Inflammatory macrophage treated with lipopolysaccharide for 1 hour (primary cell): ENCODE measurements at regions not wholly inside any gene's neighbourhood (a gene's known extent, or its start where the extent isn't known, plus 50 kb on each side); places are given as distances from the start of the nearest gene placed in this dataset.

ENCODE experiments used
- DNase-seq, 2 donors: peaks; one replicate each; pipeline ENCODE4 v3.0.0-alpha.2; 2020 to 2022

DNA sequence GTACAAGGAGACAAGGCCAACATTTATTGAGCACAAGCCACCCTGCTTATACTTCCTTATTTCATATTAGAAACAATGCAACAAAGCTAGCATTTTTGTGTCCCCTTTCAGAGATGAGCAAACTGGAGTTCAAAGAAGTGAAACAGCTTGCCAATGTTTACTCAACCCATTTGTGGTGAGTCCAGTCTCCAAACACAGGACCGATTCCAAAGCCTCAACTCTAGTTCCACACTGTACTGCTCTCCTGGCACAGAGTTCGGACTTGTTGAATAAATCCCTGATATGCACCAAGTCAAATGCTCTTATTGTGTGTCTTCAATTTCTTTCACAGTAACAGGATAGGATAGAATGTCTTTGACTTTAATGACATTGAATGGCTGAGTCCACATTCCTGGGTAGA lies 604.8 kb upstream of the BRINP1 start:
- DNase-seq: no peak

DNA sequence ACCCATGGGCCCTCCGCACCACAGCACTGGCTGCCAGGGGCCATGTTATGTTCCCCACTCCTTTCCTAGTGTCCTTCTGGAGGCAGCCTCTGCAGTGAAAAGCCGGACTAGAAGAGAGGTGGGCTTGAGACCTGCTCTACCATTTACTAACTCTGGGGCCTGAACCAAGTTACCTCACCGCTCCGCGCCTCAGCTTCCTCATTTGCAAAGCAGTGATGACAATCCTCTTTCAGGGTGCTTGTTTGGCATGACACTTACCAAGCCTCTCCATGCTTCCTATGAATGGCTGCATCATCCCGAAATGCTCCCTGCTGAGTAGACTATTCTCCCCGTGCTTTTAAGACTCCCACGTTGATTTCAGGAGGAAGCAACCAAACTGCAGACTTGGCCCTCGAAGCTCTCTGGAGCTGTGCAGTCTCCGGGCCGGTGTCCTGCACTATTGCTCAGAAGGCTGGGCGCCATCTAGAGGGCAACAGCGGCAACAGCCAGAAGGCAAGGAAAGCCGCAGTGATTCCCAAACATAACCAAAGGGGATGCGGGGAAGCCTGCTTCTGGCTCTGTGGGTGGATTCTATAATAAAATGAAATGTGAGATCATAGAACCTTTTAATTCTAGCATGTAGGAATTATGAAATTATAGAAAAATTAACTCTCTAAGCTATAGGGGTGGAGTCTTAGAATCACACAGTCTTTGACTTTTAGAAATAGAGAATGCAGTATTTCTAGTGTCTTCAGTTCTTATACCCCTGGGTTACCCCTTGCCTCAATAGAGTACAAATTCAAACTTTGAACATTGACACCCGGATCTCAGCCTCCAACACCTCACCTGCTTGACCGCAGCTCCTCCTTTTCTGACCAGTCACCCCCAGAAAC lies 599.8 kb upstream of the BRINP1 start:
- peak; percentile 49 to 61 for DNase-seq

DNA sequence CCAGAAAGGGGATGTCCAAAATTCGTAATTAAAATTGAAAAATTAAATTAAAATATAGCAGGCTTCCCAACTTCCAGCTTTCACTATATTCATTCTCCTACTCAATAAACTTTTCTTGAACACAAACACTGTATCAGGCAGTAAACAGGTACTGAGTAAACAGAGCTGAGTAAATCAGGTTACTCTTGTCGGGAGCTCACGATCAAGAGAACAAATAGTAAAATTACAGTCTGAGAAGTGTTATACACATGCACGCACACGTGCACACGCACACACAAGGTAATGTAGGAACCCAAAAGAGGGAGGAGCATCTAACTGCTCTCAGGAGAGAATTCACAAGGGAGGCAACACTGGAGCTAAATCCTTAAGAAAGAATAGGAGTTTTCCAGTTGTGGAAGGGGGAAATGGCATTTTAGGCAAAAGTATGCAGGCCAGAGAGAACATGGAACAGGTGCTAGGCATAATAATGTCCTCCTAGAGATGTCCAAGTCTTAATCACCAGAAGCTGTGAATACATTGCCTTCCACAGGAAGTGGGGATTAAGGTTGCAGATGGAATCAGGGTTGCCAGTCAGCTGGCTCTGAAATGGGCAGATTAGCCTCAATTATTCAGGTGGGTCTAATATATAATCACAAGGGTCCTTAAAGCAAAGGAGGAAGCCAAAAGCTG lies 598.8 kb upstream of the BRINP1 start:
- no peak for DNase-seq

DNA sequence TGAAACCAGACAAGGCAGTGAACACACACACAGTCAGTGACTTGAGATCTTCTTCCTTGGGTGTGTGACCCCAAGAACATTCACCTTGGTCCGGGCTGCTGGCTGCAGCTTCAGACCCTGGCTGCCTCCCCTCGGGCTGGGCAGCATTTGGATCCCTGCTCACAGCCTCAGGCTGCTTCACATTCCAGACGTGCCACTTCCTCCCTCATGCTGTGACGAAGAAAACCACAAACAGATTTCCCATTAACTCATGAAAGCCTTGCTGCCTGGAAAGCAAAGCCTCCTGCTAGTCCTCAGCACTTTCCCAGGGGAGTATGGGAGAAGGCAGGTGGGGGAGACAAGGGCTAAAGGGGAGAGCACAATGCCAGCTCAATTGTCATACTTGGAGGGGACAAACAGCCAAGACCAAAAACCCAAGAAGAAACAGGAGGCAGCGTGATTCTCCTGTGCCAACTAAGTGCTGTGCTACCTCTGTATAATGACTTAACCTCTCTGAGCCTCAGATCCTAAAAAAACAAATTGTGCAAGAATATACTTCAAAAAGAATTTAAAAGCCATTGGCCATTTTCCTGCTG lies 594.6 kb upstream of the BRINP1 start:
- no peak for DNase-seq

DNA sequence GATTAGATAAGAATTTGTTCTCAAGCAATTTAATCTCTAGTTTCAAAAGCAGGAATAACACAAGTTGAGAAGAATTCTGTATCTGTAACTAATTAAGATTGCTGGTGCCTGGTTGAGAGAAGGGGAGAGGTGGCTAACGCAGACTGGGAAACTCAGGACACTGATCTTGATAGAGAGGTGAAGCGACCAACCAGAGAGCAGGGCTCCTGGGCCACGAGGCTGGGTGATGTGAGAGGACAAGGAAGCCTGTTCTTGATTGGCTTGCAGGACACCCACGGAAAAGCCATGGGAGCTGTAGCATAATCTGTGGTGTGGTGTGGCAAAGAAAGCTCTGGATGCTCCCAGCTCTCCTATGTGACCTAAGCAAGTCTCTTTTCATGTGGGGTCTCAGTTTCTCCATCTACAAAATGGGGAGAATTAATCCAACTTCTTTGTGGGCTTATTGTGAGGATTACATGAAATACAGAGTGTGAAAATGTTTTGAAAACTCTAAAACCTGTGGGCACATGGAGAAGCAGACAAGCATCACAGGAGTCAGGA lies 594.1 kb upstream of the BRINP1 start:
- DNase-seq: no peak

DNA sequence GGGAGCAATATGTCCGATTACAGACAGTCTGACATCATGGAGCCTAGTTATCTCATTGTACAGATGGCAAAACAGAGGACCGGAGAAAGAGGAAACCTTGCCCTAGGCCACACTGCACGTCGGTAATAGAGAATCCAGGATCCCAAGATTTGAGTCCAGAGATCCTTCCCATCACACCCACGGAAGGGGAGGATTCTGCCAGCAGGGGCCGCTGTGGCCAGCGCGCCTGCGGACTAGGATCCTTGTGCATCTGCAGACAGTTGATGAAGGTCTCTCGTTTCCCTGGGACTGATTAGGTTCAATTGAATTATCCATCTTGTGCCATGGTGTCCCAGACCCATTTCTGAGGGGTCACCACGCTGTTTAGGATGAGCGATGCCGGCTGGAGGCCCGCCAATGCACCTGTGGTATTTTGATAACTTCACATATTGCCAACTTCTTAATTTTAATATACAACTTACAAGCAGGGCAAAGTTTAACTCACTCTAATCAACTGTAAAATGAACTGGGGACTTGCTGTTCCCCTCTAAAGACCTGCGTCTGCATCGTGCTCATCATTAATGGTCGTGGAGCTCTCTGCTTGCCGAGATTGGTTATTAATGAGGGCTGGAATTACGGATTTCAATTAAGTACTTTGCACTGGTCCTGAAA lies 592.7 kb upstream of the BRINP1 start:
- DNase-seq: peak; percentile 4 to 47

DNA sequence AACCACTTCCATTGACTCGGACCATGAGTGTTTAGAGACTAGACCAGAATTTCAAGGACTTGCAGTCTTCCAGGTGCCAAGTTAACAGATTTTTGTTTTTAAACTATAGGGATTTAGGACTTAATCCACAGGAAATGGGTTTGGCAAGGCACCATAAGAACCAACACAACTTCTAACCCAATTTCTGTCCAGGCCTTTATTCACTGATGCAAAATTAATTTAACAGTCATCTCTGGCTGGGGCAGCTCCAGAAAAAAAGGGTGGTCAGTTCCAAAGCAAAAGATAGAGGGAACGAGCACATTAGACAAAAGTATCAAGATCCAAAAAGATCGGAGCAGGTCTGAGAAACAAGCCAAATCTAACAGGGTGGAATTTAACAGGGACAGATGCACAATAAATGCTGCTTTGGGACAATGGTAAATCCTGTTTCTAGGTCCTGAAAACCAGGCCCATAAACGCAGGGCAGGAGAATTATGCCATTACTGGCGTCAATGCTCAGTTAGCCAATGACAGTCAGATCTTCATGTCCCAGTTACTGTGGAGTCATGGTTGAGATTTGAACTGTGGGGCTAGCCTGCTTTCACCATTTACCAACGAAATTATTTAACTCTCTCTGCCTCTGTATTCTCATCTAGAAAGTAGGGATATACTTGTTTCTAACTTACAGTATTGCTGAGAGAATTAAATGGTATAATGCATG lies 590.8 kb upstream of the BRINP1 start:
- DNase-seq: no peak

DNA sequence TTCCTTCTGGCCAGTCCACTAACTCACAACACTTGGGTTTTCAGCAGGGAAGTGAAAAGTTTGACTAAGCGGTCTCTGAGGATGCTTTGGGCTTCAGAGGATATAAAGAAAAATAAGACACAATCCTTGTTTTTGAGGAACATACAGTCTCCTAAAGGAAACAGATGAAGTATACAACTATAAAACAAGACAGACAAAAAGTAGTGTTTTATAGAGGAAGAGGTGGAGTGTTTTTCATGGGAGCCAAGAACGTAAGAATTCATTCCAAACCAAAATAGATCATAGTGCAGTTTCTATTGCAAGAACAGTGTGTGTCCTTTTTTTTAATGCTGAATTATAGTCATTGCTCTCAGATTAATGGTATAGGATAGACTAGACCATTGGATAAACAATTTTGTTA lies 586.9 kb upstream of the BRINP1 start:
- DNase-seq: no peak

DNA sequence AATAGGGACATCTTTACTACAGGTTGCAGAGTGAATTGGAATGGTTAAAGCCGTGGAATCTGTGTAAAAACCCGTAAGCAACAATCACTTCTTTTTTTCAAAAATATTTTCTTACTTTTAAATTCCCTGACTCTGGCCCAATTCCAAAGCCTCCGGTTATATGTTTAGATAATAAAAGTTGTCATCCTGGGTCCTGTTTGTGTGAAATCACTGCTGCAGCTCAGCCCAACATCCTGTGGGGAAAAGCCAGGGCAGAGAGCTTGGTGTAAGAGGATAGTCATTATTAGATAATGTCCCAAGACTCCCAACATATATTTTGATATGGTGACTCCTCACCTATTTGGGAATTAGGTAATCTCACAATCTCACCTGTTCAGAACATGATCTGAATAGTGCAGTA lies 586.0 kb upstream of the BRINP1 start:
- DNase-seq: no peak

DNA sequence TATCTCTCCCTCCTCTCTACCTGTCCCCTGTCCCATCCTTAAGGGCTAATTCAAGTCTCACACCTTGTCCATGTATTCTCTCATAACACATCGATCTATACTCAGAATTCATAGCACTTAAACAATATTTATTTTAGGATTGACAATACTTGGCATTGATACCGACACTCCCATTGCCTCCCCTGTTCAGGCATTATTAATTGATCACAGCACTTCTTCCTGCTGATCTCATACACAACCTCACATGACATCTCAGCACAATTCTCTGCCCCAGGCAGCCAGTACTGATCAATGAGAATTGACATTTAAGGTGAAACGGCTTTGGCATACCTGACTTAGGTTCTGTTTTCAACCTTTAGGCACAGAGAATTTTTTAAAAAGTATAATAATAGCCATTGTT lies 582.4 kb upstream of the BRINP1 start:
- DNase-seq: no peak

DNA sequence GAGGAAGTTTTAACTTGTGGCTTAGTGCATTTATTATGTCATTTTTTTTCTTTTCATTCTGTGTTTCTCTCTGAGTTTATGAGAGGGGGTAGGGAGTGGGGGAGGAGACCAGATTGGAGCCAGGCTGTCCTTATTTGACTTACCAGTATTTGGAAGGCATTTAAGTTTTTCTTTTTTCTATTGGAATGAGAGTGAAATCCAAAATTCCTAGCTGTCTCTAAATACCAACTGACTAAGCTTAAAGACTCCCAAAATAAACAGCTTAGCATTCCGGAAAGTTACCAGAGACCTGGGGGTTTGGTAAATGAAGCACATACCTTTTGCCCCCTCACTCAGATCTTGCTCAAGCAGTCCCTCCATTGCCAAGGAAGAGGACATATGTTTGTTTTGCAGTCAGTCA lies 581.9 kb upstream of the BRINP1 start:
- no peak for DNase-seq

DNA sequence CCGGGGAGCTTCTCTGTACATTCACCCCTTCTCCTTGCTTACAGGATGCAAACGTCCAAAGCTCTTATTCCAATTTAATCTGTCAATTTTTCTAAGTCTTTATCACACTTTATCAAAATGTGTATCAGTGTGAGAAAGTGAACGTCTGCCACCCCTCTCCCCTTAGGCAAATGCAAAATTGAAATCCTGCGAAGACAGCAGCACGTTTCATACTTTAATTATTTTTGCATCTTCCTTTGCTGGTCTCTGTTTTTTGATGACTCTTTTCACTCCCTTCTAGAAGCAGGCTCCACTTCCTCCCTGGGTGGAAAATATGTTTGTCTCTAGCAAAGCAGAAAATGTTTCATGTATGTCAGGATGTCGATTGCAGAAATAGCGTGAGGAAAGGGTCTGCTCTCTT lies 576.5 kb upstream of the BRINP1 start:
- no peak for DNase-seq

DNA sequence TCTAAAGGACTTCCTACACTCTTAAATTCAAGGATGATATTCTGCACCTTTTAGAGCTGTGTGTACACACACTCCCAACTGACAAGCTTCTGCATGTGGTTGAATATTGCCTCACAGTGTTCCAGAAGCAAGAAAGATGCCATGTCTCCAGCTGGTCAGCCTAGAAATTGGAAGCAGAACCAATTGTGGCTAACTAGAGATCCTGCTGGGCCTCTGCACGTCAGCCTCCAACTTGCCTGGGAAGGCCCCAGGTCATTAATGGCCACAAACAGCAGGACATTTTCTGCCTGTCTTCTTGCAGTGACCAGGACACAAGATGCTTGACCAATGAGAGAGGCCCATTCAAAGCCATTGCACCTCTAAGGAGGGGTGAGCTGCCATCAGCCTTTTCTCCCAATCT lies 571.9 kb upstream of the BRINP1 start:
- no peak for DNase-seq

DNA sequence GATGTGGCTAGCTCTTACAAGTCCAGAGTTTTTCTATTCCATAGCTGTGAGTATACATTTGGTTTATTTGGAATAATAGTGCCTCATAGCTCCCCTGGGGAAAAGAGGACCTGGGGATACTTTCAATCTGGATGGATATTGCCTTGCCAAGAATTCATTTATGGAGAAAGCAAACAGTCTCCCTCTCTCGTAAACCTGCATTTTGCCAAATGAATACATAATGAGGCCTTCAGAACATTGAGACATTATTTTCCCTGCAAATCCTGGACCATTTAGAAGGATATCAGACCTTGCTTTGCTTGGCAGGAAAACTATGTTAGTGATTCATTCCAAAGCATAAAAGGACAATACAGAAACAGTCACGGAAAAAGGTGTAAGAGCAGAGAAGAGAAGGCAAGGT lies 569.6 kb upstream of the BRINP1 start:
- no peak for DNase-seq

DNA sequence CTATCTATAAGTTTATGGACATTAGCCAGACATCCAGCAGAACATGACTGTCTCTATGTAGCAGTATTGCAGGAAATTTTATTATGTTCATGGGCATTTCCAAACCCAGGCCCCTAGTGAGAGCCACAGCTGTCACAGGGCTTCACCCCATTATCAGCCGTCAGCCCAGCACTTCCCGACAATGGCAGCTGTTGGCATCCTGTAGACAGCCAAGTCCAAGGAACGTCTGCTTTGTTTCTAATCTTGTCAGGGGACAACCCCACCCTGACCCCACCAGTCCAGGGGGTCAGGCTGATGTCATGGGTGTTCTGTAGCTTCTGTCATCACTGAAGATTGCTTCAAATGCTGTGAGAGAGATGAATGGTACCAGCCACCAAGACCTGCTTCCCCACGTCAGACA lies 565.3 kb upstream of the BRINP1 start:
- no peak for DNase-seq

DNA sequence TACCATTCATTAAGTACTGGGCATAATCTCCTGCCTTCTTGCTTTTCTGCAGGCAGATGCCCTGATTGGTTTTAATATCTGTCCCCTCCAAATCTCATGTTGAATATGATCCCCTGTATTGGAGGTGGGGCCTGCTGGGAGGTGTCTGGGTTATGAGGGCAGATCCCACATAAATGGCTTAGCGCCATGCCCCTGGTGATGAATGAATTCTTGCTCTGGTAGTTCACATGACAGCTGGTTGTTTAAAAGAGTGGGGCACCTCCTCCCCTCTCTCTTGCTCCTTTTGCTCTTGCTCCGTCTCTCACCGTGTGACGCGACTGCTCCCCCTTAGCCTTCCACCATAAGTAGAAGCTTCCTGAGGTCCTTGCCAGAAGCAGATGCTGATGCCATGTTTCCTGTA lies 564.0 kb upstream of the BRINP1 start:
- DNase-seq: no peak

DNA sequence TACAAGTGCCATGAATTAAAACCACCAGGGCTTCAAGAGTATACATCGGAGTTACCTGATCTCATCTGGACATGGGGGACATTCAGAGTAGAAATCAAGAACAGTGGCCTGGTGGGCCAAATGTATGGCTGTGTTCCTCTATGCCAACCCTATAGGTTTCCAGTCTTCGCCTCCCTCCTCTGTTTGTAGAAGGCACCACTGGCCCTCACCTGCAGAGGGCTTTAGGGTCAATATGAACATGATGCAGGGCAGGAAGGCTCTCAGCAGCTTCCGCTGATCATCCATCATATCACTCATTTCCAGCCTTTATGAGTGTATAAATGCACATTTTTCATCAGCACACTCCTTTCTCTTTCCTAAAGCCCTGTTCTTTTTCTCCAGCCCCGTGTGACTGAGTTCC lies 555.5 kb upstream of the BRINP1 start:
- DNase-seq: no peak

DNA sequence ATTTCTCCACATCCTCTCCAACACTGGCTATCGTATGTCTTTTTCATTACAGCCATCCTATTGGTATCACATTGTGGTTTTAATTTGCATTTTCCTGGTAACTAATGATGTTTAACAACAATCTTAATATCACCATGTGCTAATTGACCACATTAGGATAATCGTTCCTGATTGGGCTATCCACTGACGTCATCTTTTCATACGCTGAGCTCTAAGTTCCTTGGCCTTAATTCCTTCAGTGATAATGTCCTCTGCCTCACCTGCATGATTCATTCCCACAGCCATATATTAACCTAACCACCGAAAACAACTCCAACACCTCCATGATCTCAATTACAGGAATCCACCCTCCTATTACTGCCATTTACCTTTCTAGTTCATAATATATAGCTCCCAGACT lies 547.9 kb upstream of the BRINP1 start:
- DNase-seq: no peak

DNA sequence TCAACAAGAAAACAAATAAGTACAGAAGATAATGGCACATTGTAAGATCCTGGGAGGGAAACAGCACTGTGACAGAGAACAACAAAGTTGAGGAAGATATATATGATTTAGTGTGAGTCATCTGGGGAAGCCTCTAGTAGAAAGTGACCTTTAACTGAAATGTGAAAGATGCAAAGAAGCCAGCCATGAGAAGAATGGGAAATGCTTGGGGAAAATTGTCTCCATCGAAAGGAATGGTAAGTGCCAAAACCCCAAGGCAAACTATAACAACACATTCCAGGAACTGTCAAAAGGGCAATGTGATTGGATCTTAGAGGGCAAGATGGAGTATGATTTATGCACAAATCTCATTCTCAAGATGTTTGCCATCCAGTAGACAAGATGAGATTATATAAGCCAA lies 537.8 kb upstream of the BRINP1 start:
- no peak for DNase-seq

DNA sequence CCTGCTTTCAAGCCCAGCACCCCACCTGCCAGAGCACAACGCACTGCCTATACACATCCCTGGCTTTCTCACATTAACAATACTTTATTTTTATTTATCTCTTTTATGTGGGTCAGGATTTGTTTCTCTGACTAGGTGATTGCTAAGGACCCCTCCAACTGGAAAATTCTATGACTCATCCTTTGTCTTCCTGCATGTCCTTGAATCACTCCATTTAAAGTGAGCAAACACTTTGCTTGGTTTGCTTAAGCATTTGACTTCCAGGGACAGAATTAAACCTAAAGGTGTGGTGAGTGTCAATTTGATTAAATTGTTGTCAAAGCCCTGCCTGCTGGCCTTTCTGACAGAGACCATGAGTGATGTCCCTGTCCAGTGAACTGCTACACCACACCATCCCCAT lies 536.5 kb upstream of the BRINP1 start:
- DNase-seq: no peak

DNA sequence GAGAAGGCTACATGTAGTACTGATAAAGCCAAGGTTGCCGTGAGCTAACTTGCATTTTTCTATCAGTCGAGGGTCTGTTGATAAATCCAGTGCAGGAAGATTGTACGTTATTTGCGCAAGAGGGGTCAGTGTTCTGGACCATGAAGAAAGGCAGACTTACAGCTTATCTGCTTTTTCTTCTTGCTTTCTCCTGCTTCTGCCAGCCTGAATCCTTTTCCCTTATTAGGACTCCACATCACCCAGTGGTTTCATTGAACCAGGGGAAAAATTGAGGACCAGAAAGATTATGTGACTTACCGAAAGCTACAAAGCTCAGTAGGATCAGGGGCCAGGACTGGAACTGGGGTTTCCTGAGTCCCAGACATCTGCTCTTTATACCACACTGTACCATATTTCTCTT lies 534.6 kb upstream of the BRINP1 start:
- DNase-seq: no peak

DNA sequence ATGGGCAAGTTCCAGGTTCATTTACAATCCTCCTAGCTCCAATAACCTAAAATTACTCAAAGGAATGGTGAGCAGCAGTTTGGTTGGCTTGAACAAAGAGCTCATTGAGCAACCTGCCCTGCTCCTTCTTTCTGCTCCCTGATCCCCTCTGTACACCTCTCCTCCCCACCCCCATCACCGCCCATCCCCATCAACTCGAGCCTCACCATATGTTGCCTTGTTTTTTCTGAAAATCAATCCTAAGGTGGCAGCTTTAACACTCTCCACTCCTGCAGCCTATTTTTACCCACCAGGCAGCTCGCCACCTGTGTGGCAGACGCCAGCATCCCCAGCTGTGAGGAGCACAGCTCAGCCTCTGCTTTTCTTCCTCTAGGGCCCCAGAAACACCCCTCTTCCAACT lies 533.4 kb upstream of the BRINP1 start:
- no peak for DNase-seq

DNA sequence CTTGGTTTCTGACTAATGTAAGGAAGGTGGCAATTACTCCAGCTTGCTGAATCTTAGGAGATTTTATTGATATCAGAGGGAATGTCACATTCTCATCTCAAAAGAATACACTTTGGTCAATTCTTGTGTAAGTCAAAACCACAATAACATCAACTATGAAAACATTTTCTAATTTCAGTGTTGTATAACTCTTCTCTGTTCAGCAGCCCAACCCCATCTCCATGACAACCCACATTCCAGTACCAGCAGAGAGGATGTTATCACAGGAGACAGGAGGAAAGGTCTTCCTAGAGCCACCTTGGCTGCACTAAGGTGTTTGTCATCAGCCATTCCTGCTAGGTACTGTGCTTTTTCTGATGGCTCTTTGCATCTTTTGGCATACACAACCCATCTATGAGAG lies 529.1 kb upstream of the BRINP1 start:
- no peak for DNase-seq
